ENCODE measurements at regions not wholly inside any gene's neighbourhood (a gene's known extent, or its start where the extent isn't known, plus 50 kb on each side); places are given as distances from the start of the nearest gene placed in this dataset.
"Not testable (repeated sequence)": the region's sequence is repeated elsewhere in the genome, so short reads cannot be mapped to it uniquely, and the experiment has no call there.

- not testable (repeated sequence) for H3K27me3 ChIP-seq (ENCODE audit: insufficient read depth, low read length); H3K4me3 ChIP-seq (ENCODE audit: low read depth, low read length); H2AFZ ChIP-seq (ENCODE audit: low read length, unreplicated experiment); H3K79me2 ChIP-seq (ENCODE audit: control insufficient read depth, insufficient read depth, low read length, unreplicated experiment); H3K4me1 ChIP-seq (ENCODE audit: control insufficient read depth, insufficient read depth, low read length, unreplicated experiment); H3K27ac ChIP-seq (ENCODE audit: low read depth, low read length); H3K36me3 ChIP-seq (ENCODE audit: insufficient read depth, low read length)
Observed at GRCh38 chr10:46803082-46803481, 108.1 kb upstream of the PTPN20 start.

DNA sequence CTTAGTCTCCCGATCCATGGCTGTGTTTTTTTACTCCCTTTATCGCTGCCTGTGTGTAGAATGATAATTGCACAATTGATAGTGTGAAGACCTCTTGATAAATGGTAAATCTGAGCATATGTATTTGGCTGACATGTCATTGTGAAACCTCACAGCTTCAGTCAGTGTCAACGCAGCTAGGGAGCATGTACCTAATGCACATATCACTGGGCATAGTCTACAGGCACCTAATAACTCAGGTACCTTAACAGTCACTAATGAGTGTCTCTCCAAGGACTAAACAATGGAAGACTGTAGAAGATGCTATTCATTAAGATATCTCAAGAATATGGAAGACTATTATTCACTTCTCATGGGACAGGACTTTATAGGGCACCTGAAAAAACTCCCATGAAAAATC lies 101.0 kb upstream of the PTPN20 start:
- not testable (repeated sequence) for H3K4me1 ChIP-seq (ENCODE audit: control insufficient read depth, insufficient read depth, low read length, unreplicated experiment); H3K79me2 ChIP-seq (ENCODE audit: control insufficient read depth, insufficient read depth, low read length, unreplicated experiment); H3K27ac ChIP-seq (ENCODE audit: low read depth, low read length); H3K36me3 ChIP-seq (ENCODE audit: insufficient read depth, low read length); H3K4me3 ChIP-seq (ENCODE audit: low read depth, low read length); H3K27me3 ChIP-seq (ENCODE audit: insufficient read depth, low read length); H2AFZ ChIP-seq (ENCODE audit: low read length, unreplicated experiment)

DNA sequence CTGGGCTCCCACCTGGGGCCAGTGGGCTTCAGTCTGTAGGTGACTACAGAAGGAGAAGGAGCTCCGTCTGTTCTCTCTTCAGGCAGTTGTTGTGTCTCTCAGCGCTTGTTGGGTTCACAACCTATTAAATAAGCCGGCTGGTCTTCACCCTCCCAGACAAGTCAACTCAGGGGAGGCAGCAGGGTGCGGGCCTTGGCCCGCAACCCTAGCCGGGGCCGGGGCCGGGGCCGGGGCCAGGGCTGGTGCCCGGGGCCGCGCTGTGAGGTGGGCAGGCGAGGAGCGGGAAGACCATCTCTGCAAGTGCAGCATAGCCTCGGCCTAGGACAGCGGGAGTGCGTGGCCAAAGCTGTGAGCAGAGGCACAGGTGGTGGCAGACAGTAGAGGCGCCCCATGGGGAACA lies 95.1 kb upstream of the PTPN20 start:
- H3K4me3 ChIP-seq (ENCODE audit: low read depth, low read length); H3K27me3 ChIP-seq (ENCODE audit: insufficient read depth, low read length); H3K4me1 ChIP-seq (ENCODE audit: control insufficient read depth, insufficient read depth, low read length, unreplicated experiment); H3K27ac ChIP-seq (ENCODE audit: low read depth, low read length); H2AFZ ChIP-seq (ENCODE audit: low read length, unreplicated experiment); H3K79me2 ChIP-seq (ENCODE audit: control insufficient read depth, insufficient read depth, low read length, unreplicated experiment); H3K36me3 ChIP-seq (ENCODE audit: insufficient read depth, low read length): not testable (repeated sequence)

GRCh38 chr10:46840393-46841050 lies 70.7 kb upstream of the PTPN20 start:
- H3K4me3 ChIP-seq (ENCODE audit: low read depth, low read length); H3K79me2 ChIP-seq (ENCODE audit: control insufficient read depth, insufficient read depth, low read length, unreplicated experiment); H3K4me1 ChIP-seq (ENCODE audit: control insufficient read depth, insufficient read depth, low read length, unreplicated experiment); H3K27ac ChIP-seq (ENCODE audit: low read depth, low read length); H2AFZ ChIP-seq (ENCODE audit: low read length, unreplicated experiment); H3K27me3 ChIP-seq (ENCODE audit: insufficient read depth, low read length); H3K36me3 ChIP-seq (ENCODE audit: insufficient read depth, low read length): not testable (repeated sequence)

GRCh38 chr10:46841051-46841593 lies 70.1 kb upstream of the PTPN20 start:
- H3K4me3 ChIP-seq (ENCODE audit: low read depth, low read length); H3K27me3 ChIP-seq (ENCODE audit: insufficient read depth, low read length); H3K4me1 ChIP-seq (ENCODE audit: control insufficient read depth, insufficient read depth, low read length, unreplicated experiment); H3K36me3 ChIP-seq (ENCODE audit: insufficient read depth, low read length); H3K79me2 ChIP-seq (ENCODE audit: control insufficient read depth, insufficient read depth, low read length, unreplicated experiment); H2AFZ ChIP-seq (ENCODE audit: low read length, unreplicated experiment); H3K27ac ChIP-seq (ENCODE audit: low read depth, low read length): not testable (repeated sequence)

GRCh38 chr10:46845194-46845593 lies 66.0 kb upstream of the PTPN20 start:
- not testable (repeated sequence) for H3K27ac ChIP-seq (ENCODE audit: low read depth, low read length); H3K4me1 ChIP-seq (ENCODE audit: control insufficient read depth, insufficient read depth, low read length, unreplicated experiment); H2AFZ ChIP-seq (ENCODE audit: low read length, unreplicated experiment); H3K4me3 ChIP-seq (ENCODE audit: low read depth, low read length); H3K27me3 ChIP-seq (ENCODE audit: insufficient read depth, low read length); H3K79me2 ChIP-seq (ENCODE audit: control insufficient read depth, insufficient read depth, low read length, unreplicated experiment); H3K36me3 ChIP-seq (ENCODE audit: insufficient read depth, low read length)

GRCh38 chr10:46845640-46846039 lies 65.6 kb upstream of the PTPN20 start:
- H3K36me3 ChIP-seq (ENCODE audit: insufficient read depth, low read length) = not testable (repeated sequence)

DNA sequence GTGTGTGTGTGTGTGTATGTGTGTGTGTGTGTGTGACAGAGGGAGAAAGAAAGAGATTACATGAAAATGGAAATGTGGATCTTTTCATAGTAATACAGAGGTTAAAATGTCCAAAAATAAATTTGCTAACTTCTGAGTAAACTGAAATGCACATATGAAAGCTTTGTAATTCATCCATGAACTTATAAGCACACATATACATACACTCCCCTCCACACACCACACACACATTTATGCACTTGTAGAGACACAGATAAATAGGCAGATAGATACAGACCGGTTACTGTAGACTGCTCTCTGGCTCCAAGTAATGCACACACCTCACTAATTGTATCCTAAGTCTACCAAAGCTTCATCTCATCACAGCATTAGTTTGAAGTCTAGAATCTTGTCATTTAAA lies 50.5 kb upstream of the PTPN20 start:
- H3K79me2 ChIP-seq (ENCODE audit: control insufficient read depth, insufficient read depth, low read length, unreplicated experiment); H3K4me3 ChIP-seq (ENCODE audit: low read depth, low read length); H3K4me1 ChIP-seq (ENCODE audit: control insufficient read depth, insufficient read depth, low read length, unreplicated experiment); H3K27ac ChIP-seq (ENCODE audit: low read depth, low read length); H3K36me3 ChIP-seq (ENCODE audit: insufficient read depth, low read length); H3K27me3 ChIP-seq (ENCODE audit: insufficient read depth, low read length); H2AFZ ChIP-seq (ENCODE audit: low read length, unreplicated experiment): not testable (repeated sequence)

More at GRCh38 chr10:46845640-46846039, 65.6 kb upstream of the PTPN20 start:
- not testable (repeated sequence) for H3K4me3 ChIP-seq (ENCODE audit: low read depth, low read length); H2AFZ ChIP-seq (ENCODE audit: low read length, unreplicated experiment); H3K79me2 ChIP-seq (ENCODE audit: control insufficient read depth, insufficient read depth, low read length, unreplicated experiment); H3K4me1 ChIP-seq (ENCODE audit: control insufficient read depth, insufficient read depth, low read length, unreplicated experiment); H3K27me3 ChIP-seq (ENCODE audit: insufficient read depth, low read length); H3K27ac ChIP-seq (ENCODE audit: low read depth, low read length)
